ENCODE measurements at regions not wholly inside any gene's neighbourhood (a gene's known extent, or its start where the extent isn't known, plus 50 kb on each side); places are given as distances from the start of the nearest gene placed in this dataset.

GRCh38 chr2:217396586-217396985 is 536.7 kb upstream of the TNP1 start:
- Histone ChIP-seq H3K9ac (ENCODE audit: control insufficient read depth, insufficient read depth, low read length) (no peak overlapping the region), H3K27ac (ENCODE audit: control insufficient read depth, insufficient read depth) (no peak overlapping the region), H3K4me1 (ENCODE audit: control insufficient read depth, insufficient read depth, low read length) (no peaks in the 10 kb centered on the region), H3K36me3 (ENCODE audit: control insufficient read depth in 2 of 2, insufficient read depth in 2 of 2, low read length in 1 of 2) (no peaks in the 10 kb centered on the region), H2AFZ (ENCODE audit: control insufficient read depth, low read depth, low read length) (no peak overlapping the region), H3K4me2 (ENCODE audit: control insufficient read depth, insufficient read depth) (no peak overlapping the region), H3K9me3 (replicated peaks; ENCODE audit: control insufficient read depth, insufficient read depth, low read length) (no peaks in the 10 kb centered on the region; the same call in 2 of the 3 replicates), H3K4me3 (no peak overlapping the region), H3K79me2 (ENCODE audit: control insufficient read depth, insufficient read depth, low read length) (no peaks in the 10 kb centered on the region), H3K27me3 (replicated peaks in 1 of 2; ENCODE audit: control insufficient read depth in 2 of 2, insufficient read depth in 2 of 2, low read length in 1 of 2) (no peaks in the 10 kb centered on the region), H4K20me1 (ENCODE audit: control insufficient read depth, insufficient read depth) (no peaks in the 10 kb centered on the region)
- TF ChIP-seq, protein P1, sequence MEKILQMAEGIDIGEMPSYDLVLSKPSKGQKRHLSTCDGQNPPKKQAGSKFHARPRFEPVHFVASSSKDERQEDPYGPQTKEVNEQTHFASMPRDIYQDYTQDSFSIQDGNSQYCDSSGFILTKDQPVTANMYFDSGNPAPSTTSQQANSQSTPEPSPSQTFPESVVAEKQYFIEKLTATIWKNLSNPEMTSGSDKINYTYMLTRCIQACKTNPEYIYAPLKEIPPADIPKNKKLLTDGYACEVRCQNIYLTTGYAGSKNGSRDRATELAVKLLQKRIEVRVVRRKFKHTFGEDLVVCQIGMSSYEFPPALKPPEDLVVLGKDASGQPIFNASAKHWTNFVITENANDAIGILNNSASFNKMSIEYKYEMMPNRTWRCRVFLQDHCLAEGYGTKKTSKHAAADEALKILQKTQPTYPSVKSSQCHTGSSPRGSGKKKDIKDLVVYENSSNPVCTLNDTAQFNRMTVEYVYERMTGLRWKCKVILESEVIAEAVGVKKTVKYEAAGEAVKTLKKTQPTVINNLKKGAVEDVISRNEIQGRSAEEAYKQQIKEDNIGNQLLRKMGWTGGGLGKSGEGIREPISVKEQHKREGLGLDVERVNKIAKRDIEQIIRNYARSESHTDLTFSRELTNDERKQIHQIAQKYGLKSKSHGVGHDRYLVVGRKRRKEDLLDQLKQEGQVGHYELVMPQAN (conservative IDR thresholded peaks at IDR 0.05): no peak
- TF ChIP-seq BCL3 (IDR thresholded peaks at IDR 0.05; ENCODE audit: borderline replicate concordance, insufficient read depth, low read depth, low read length, poor library complexity, severe bottlenecking) (no peak), YY1 (IDR thresholded peaks at IDR 0.05; ENCODE audit: low read depth, low read length) (no peak), BMI1 (IDR thresholded peaks at IDR 0.05; ENCODE audit: borderline replicate concordance) (no peak), USF2 (IDR thresholded peaks at IDR 0.05; ENCODE audit: borderline replicate concordance, low read depth, low read length) (no peak), ZNF24 (IDR thresholded peaks at IDR 0.05) (no peak), SUZ12 (IDR thresholded peaks at IDR 0.05; ENCODE audit: unreplicated experiment) (no peak), MTA2 (IDR thresholded peaks at IDR 0.05; ENCODE audit: low read depth) (no peak), SMAD5 (IDR thresholded peaks at IDR 0.05; ENCODE audit: low read depth) (no peak), STAT3 (IDR thresholded peaks at IDR 0.05; ENCODE audit: low read depth, low read length) (no peak), ZZZ3 (IDR thresholded peaks at IDR 0.05; ENCODE audit: control insufficient read depth, insufficient read length, low read depth) (no peak), SUPT20H (IDR thresholded peaks at IDR 0.05; ENCODE audit: borderline replicate concordance, control insufficient read depth, low read depth, low read length) (no peak), NRF1 (conservative IDR thresholded peaks at IDR 0.05; ENCODE audit: low read depth, low read length) (no peak), GABPA (IDR thresholded peaks at IDR 0.05; ENCODE audit: low read depth) (no peak), HDAC2 (IDR thresholded peaks at IDR 0.05) (no peak), CREB1 (IDR thresholded peaks at IDR 0.05; ENCODE audit: low read depth) (no peak), NBN (IDR thresholded peaks at IDR 0.05) (no peak), ZSCAN29 (IDR thresholded peaks at IDR 0.05) (no peak)
- TF ChIP-seq, protein P2, sequence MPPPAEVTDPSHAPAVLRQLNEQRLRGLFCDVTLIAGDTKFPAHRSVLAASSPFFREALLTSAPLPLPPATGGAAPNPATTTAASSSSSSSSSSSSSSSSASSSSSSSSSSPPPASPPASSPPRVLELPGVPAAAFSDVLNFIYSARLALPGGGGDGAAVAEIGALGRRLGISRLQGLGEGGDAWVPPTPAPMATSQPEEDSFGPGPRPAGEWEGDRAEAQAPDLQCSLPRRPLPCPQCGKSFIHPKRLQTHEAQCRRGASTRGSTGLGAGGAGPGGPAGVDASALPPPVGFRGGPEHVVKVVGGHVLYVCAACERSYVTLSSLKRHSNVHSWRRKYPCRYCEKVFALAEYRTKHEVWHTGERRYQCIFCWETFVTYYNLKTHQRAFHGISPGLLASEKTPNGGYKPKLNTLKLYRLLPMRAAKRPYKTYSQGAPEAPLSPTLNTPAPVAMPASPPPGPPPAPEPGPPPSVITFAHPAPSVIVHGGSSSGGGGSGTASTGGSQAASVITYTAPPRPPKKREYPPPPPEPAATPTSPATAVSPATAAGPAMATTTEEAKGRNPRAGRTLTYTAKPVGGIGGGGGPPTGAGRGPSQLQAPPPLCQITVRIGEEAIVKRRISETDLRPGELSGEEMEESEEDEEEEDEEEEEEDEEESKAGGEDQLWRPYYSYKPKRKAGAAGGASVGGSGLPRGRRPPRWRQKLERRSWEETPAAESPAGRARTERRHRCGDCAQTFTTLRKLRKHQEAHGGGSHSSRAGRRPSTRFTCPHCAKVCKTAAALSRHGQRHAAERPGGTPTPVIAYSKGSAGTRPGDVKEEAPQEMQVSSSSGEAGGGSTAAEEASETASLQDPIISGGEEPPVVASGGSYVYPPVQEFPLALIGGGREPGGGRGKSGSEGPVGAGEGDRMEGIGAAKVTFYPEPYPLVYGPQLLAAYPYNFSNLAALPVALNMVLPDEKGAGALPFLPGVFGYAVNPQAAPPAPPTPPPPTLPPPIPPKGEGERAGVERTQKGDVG (CRISPR knock-in tag; IDR thresholded peaks at IDR 0.05): no peak
- DNase-seq (ENCODE audit: low read depth, low spot score): no peak
- no TSS peak for BruUV-seq (replicated peaks)
- in situ Hi-C loops (cut with MboI) (no loop called here), intact Hi-C loops (cut with micrococcal nuclease; ENCODE audit: unreplicated experiment) (no loop called here)
- ChIA-PET SMC1A (ENCODE audit: uncharacterized antibody, unreplicated experiment) (no interaction called here), RAD21 (ENCODE audit: unreplicated experiment) (no interaction called here), CTCF (no interaction called here), POLR2A (no interaction called here)
- no peak for ATAC-seq
- no peak for FAIRE-seq
- WGBS (ENCODE audit: insufficient coverage, insufficient replicate concordance, low lambda C conversion rate, missing lambda C conversion rate): 0% methylated on average over 2 of the region's 2 CpGs

Data from GM12878 (cell line).